OCI-LY1 (cell line): ENCODE measurements at regions not wholly inside any gene's neighbourhood (a gene's known extent, or its start where the extent isn't known, plus 50 kb on each side); places are given as distances from the start of the nearest gene placed in this dataset.

Experiments
- H2AFZ ChIP-seq: fragments of 200-600 bp; sonication (generic), shearing (Covaris generic); 2 replicates; pipeline ENCODE4 v1.6.0; 2014; ENCODE audit warnings: antibody characterized with exemption, mild to moderate bottlenecking, low read length
- H3F3A ChIP-seq: fragments of 200-600 bp; sonication (generic), shearing (Covaris generic); 2 replicates; pipeline ENCODE4 v1.6.0; 2014; ENCODE audit warnings: mild to moderate bottlenecking, antibody characterized with exemption, low read length, moderate library complexity; ENCODE audit not compliant: insufficient read depth
- H3K27ac ChIP-seq: fragments of 200-600 bp; sonication (generic); 2 replicates; pipeline ENCODE4 v1.5.1; 2014; ENCODE audit warnings: low read length, mixed run types, mild to moderate bottlenecking, low read depth; ENCODE audit not compliant: poor library complexity, severe bottlenecking
- H3K27me3 ChIP-seq: fragments of 200-600 bp; sonication (generic); 2 replicates; pipeline ENCODE4 v1.6.0; 2014; ENCODE audit warnings: antibody characterized with exemption, mild to moderate bottlenecking, low read length, moderate library complexity; ENCODE audit not compliant: insufficient read depth
- H3K36me3 ChIP-seq: fragments of 200-600 bp; sonication (generic); 2 replicates; pipeline ENCODE4 v1.6.1; 2014; ENCODE audit warnings: mild to moderate bottlenecking, antibody characterized with exemption, low read length, moderate library complexity, mixed read lengths; ENCODE audit not compliant: insufficient read depth
- H3K4me1 ChIP-seq: fragments of 200-600 bp; sonication (generic); 2 replicates; pipeline ENCODE4 v1.5.1; 2014; ENCODE audit warnings: mild to moderate bottlenecking, low read length, moderate library complexity; ENCODE audit not compliant: insufficient read depth, severe bottlenecking
- H3K4me2 ChIP-seq: fragments of 200-600 bp; sonication (generic), shearing (Covaris generic); 2 replicates; pipeline ENCODE4 v1.6.1; 2014; ENCODE audit warnings: low read length
- H3K4me3 ChIP-seq: fragments of 200-600 bp; sonication (generic); 2 replicates; pipeline ENCODE4 v1.5.1; 2014; ENCODE audit warnings: low read length, low read depth, mild to moderate bottlenecking, mixed read lengths; ENCODE audit not compliant: poor library complexity, severe bottlenecking
- H3K79me2 ChIP-seq: fragments of 200-600 bp; shearing (Covaris generic); 2 replicates; pipeline ENCODE4 v1.6.1; 2016; ENCODE audit warnings: mixed run types, low read length, mixed read lengths; ENCODE audit not compliant: insufficient read depth
- H3K9ac ChIP-seq: fragments of 200-600 bp; sonication (generic), shearing (Covaris generic); 2 replicates; pipeline ENCODE4 v1.6.1; 2014; ENCODE audit warnings: mild to moderate bottlenecking, low read length, mixed read lengths
- H3K9me2 ChIP-seq: fragments of 200-600 bp; sonication (generic), shearing (Covaris generic); 2 replicates; pipeline ENCODE4 v1.6.1; 2014; ENCODE audit warnings: low read depth, mild to moderate bottlenecking, low read length, mixed read lengths
- H3K9me3 ChIP-seq: fragments of 200-600 bp; shearing (Covaris generic); 2 replicates; pipeline ENCODE4 v1.6.1; 2014; ENCODE audit warnings: low read length, mixed read lengths
- H4K20me1 ChIP-seq: fragments of 200-600 bp; sonication (generic), shearing (Covaris generic); 2 replicates; pipeline ENCODE4 v1.6.0; 2016; ENCODE audit warnings: mild to moderate bottlenecking, low read length; ENCODE audit not compliant: insufficient read depth
- EZH2 ChIP-seq: fragments of 200-600 bp; sonication (generic), shearing (Covaris generic); IDR thresholded peaks from 2 replicates; pipeline ENCODE4 v1.8.0; 2017; ENCODE audit warnings: borderline replicate concordance, mixed run types, mild to moderate bottlenecking, antibody characterized with exemption, low read length, moderate library complexity, mixed read lengths
- TF ChIP-seq, protein P1 (sequence below): fragments of 200-600 bp; sonication (generic), shearing (Covaris generic); IDR thresholded peaks from 2 replicates; pipeline ENCODE4 v1.5.1; 2017; ENCODE audit warnings: mild to moderate bottlenecking, antibody characterized with exemption, low read length, moderate library complexity, mixed read lengths

DNA sequence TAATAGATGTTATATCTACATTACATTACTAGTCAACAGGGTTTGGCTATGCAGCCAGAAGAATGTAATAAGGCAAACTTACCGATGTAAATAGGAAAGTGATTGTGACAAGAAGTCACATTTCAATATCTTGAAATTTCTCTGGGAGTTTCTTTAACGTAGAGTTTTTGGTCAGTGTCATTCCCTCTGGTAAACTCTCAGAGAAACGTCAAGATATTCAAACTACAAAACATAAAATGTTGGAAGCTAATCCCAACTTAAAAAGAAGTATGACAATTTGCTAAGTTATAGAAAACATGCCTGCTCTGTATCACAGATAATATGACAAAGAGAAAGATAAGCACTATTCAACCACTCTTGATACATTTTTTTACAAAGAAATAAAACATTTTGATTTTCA is 111.2 kb upstream of the PRICKLE2 start:
- H3K79me2 ChIP-seq, result no peaks in the 10 kb centered on the region
- TF ChIP-seq EZH2, result no peak
- TF ChIP-seq, protein P1, sequence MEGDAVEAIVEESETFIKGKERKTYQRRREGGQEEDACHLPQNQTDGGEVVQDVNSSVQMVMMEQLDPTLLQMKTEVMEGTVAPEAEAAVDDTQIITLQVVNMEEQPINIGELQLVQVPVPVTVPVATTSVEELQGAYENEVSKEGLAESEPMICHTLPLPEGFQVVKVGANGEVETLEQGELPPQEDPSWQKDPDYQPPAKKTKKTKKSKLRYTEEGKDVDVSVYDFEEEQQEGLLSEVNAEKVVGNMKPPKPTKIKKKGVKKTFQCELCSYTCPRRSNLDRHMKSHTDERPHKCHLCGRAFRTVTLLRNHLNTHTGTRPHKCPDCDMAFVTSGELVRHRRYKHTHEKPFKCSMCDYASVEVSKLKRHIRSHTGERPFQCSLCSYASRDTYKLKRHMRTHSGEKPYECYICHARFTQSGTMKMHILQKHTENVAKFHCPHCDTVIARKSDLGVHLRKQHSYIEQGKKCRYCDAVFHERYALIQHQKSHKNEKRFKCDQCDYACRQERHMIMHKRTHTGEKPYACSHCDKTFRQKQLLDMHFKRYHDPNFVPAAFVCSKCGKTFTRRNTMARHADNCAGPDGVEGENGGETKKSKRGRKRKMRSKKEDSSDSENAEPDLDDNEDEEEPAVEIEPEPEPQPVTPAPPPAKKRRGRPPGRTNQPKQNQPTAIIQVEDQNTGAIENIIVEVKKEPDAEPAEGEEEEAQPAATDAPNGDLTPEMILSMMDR, result no peak
- no peak overlapping the region for H2AFZ ChIP-seq
- no peak overlapping the region for H3K4me3 ChIP-seq
- H3K4me2 ChIP-seq, result no peak overlapping the region
- H4K20me1 ChIP-seq, result no peaks in the 10 kb centered on the region
- no peak overlapping the region for H3K9ac ChIP-seq
- no peaks in the 10 kb centered on the region for H3K36me3 ChIP-seq
- H3K9me2 ChIP-seq, result no peaks in the 10 kb centered on the region
- no peaks in the 10 kb centered on the region for H3F3A ChIP-seq
- no peaks in the 10 kb centered on the region for H3K27me3 ChIP-seq
- no peaks in the 10 kb centered on the region for H3K4me1 ChIP-seq
- H3K9me3 ChIP-seq, result no peaks in the 10 kb centered on the region
- no peak overlapping the region for H3K27ac ChIP-seq

DNA sequence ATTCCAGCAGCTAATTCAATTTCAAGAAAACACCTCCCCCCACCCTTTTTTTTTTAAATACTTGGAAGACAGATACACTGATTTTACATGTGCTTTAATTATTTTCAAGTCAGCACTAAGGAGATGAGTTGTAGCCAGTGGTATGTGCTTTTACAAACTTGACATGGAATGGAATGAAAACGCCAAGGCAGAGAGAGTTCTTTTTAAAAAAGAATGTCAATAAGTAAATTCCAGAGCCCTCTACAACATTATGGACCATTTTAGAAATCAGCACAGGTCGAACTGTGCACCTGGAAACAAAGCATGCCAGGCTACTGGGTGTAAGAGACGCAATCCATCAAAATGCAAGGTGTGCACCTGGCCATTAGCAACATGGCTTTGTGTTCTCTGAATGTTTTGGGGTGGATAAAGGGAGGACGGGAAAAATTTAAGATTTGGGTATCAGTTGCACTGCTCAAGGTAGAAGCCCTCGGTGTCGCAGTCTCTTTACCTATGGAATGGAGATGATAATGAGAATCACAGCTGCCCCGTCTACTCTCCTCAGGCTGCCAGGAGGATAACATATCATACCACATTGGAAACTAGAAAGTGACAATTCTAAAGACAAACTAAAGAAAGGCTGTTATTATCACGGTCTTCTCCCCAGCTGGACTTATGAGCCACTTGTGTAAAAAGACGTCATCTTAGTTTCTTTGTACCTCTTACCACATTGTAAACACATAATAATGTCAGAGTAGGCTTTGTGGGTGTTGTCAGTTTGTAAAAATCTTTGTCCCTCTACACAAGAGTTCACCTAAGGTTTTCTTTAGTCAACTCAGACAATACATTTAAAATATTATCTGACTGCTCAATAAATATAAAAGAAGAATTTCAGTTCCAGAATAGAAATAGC is 107.4 kb upstream of the PRICKLE2 start:
- no peaks in the 10 kb centered on the region for H3F3A ChIP-seq
- no peaks in the 10 kb centered on the region for H4K20me1 ChIP-seq
- TF ChIP-seq, protein P1, result no peak
- no peak for TF ChIP-seq EZH2
- H3K9me2 ChIP-seq, result no peaks in the 10 kb centered on the region
- no peak overlapping the region for H3K4me2 ChIP-seq
- H3K9ac ChIP-seq, result no peak overlapping the region
- no peak overlapping the region for H3K4me3 ChIP-seq
- H3K4me1 ChIP-seq, result no peaks in the 10 kb centered on the region
- no peak overlapping the region for H3K27ac ChIP-seq
- H3K36me3 ChIP-seq, result no peaks in the 10 kb centered on the region
- no peaks in the 10 kb centered on the region for H3K27me3 ChIP-seq
- H2AFZ ChIP-seq, result no peak overlapping the region
- no peaks in the 10 kb centered on the region for H3K79me2 ChIP-seq
- H3K9me3 ChIP-seq, result no peaks in the 10 kb centered on the region

DNA sequence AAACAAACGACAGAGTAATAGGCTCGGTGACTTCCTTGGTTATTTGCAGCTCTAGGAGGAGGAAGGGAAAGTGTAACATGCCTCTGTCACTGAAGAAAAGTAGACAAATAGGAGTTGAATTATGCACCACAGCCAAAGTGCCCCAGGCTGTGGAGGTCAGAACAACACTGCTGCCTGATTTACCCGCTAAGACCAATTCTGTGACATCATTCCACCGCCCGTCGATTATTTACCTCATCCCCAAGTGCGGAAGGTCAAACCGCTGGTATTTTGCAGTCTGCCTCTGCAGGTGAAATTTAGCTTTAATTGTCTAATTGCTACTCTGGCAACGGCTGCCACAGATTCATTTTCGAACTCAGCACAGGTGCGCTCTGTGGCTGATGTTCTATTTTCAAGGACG is 106.3 kb upstream of the PRICKLE2 start:
- Histone ChIP-seq H2AFZ (no peak overlapping the region), H4K20me1 (no peaks in the 10 kb centered on the region), H3K4me2 (no peak overlapping the region), H3K9me3 (no peaks in the 10 kb centered on the region), H3K79me2 (no peaks in the 10 kb centered on the region), H3K27me3 (no peaks in the 10 kb centered on the region), H3K4me1 (no peaks in the 10 kb centered on the region), H3K4me3 (no peak overlapping the region), H3F3A (no peaks in the 10 kb centered on the region), H3K36me3 (no peaks in the 10 kb centered on the region), H3K9me2 (no peaks in the 10 kb centered on the region), H3K27ac (no peak overlapping the region), H3K9ac (no peak overlapping the region)
- TF ChIP-seq, protein P1, result no peak
- no peak for TF ChIP-seq EZH2
